Neural progenitor cell (in vitro differentiated cells): ENCODE measurements at regions not wholly inside any gene's neighbourhood (a gene's known extent, or its start where the extent isn't known, plus 50 kb on each side); places are given as distances from the start of the nearest gene placed in this dataset.

ENCODE experiments used
- DNase-seq: peaks from one replicate; pipeline ENCODE4 v3.0.0-alpha.2; 2016; ENCODE audit warnings: low spot score
- H2AFZ ChIP-seq: fragments of 200-600 bp; sonication (generic); replicated peaks from 2 replicates; pipeline ENCODE4 v1.6.1; 2016; ENCODE audit warnings: antibody characterized with exemption
- H3F3A ChIP-seq: fragments of 200-600 bp; sonication (generic); 2 replicates; pipeline ENCODE4 v1.6.1; 2016; ENCODE audit warnings: antibody characterized with exemption, low read depth
- H3K27ac ChIP-seq: fragments of 200-600 bp; sonication (generic); 2 replicates; pipeline ENCODE4 v1.5.1; 2016; ENCODE audit warnings: mild to moderate bottlenecking
- H3K27me3 ChIP-seq: fragments of 200-600 bp; sonication (generic); 2 replicates; pipeline ENCODE4 v1.6.1; 2016; ENCODE audit warnings: mild to moderate bottlenecking, moderate library complexity
- H3K36me3 ChIP-seq: fragments of 200-600 bp; sonication (generic); 2 replicates; pipeline ENCODE4 v1.5.1; 2016
- H3K4me1 ChIP-seq: fragments of 200-600 bp; sonication (generic); 2 replicates; pipeline ENCODE4 v1.6.1; 2016; ENCODE audit warnings: mixed run types
- H3K4me2 ChIP-seq: fragments of 200-600 bp; sonication (generic); 2 replicates; pipeline ENCODE4 v1.6.1; 2016
- H3K4me3 ChIP-seq: fragments of 200-600 bp; sonication (generic); 2 replicates; pipeline ENCODE4 v1.5.1; 2016
- H3K79me2 ChIP-seq: fragments of 200-600 bp; sonication (generic); 2 replicates; pipeline ENCODE4 v1.6.1; 2016; ENCODE audit warnings: low read depth
- H3K9ac ChIP-seq: fragments of 200-600 bp; sonication (generic); 2 replicates; pipeline ENCODE4 v1.6.1; 2016
- H3K9me3 ChIP-seq: fragments of 200-600 bp; sonication (generic); 2 replicates; pipeline ENCODE4 v1.5.1; 2016; ENCODE audit warnings: low read depth
- H4K20me1 ChIP-seq: fragments of 200-600 bp; sonication (generic); 2 replicates; pipeline ENCODE4 v1.6.1; 2016; ENCODE audit warnings: low read depth
- H3K27ac Mint-ChIP-seq: 3 replicates; pipeline ENCODE4 v1.8.0; 2021; ENCODE audit warnings: mixed read lengths
- H3K27me3 Mint-ChIP-seq: 2 replicates; pipeline ENCODE4 v1.8.0; 2022; ENCODE audit warnings: low read depth, mild to moderate bottlenecking, inconsistent platforms, moderate library complexity, mixed read lengths; ENCODE audit not compliant: insufficient read depth
- H3K36me3 Mint-ChIP-seq: 3 replicates; pipeline ENCODE4 v1.8.0; 2021; ENCODE audit warnings: mixed read lengths
- H3K4me1 Mint-ChIP-seq: 3 replicates; pipeline ENCODE4 v1.8.0; 2021; ENCODE audit warnings: mixed read lengths
- H3K4me3 Mint-ChIP-seq: 3 replicates; pipeline ENCODE4 v1.8.0; 2021; ENCODE audit warnings: mild to moderate bottlenecking, moderate library complexity, mixed read lengths
- H3K9me3 Mint-ChIP-seq: 3 replicates; pipeline ENCODE4 v1.8.0; 2020; ENCODE audit warnings: mixed read lengths
- CTCF ChIP-seq: fragments of 200-600 bp; sonication (generic); IDR thresholded peaks from 2 replicates; pipeline ENCODE4 v1.5.1; 2017; ENCODE audit warnings: antibody characterized with exemption, mild to moderate bottlenecking
- EZH2 ChIP-seq: fragments of 200-600 bp; sonication (generic); IDR thresholded peaks from 2 replicates; pipeline ENCODE4 v1.6.1; 2017; ENCODE audit warnings: antibody characterized with exemption, mild to moderate bottlenecking, moderate library complexity
- EZH2phosphoT487 ChIP-seq: fragments of 200-600 bp; sonication (generic); IDR thresholded peaks from 2 replicates; pipeline ENCODE4 v1.6.1; 2017; ENCODE audit warnings: antibody characterized with exemption

DNA sequence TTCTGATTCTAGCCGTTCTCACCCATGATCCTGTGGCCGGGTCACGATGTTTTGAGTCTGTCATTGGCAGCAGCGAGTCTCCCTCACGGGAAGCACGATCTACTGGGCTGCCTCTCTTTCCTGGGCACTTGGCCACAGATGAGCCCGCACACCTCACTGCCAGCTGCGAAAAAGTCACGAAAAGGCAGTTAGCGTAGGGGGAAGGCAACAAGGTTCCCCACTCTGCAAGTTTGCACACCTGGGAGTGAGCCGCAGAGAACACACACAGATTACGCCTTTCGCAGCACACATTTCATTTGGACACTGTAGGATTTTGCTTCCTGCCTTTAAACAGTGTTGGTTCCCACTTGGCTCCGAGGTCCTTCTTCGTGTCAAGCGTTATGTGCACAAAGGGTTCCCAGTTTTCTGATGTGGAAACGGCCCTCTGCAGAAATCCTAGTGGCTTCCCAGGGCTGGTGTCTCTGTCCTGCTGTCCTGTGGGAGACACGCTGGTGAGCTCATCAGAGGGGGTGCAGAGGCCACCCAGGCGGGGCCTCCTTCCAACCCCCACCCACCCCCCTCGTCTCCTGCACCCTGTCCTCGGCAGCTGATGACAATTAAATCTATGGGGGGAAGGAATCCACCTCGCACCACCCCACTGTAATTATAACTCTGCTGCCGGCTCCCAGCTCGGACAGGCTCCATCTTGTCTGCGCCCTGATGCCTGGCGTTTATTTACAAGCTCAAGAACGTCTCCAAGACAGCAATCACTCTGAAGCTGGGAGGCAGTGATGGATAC is 157.3 kb upstream of the SALL3 start:
- DNase-seq, result no peak
- H3K36me3 ChIP-seq, result no peaks in the 10 kb centered on the region
- Mint-ChIP-seq H3K27me3 (peaks cover 7% of the 10 kb centered on the region), H3K4me1 (peaks cover 17% of the 10 kb centered on the region), H3K27ac (no peak overlapping the region), H3K36me3 (no peaks in the 10 kb centered on the region), H3K4me3 (no peak overlapping the region), H3K9me3 (no peaks in the 10 kb centered on the region)
- no peaks in the 10 kb centered on the region for H3K27me3 ChIP-seq
- H3K4me1 ChIP-seq, result peaks cover 45% of the 10 kb centered on the region
- no peak overlapping the region for H3K9ac ChIP-seq
- H3K27ac ChIP-seq, result no peak overlapping the region
- H3K9me3 ChIP-seq, result no peaks in the 10 kb centered on the region
- H3F3A ChIP-seq, result no peaks in the 10 kb centered on the region
- H3K4me2 ChIP-seq, result no peak overlapping the region
- TF ChIP-seq EZH2 (no peak), CTCF (no peak), EZH2phosphoT487 (no peak)
- H2AFZ ChIP-seq, result no peak overlapping the region
- H4K20me1 ChIP-seq, result no peaks in the 10 kb centered on the region
- no peaks in the 10 kb centered on the region for H3K79me2 ChIP-seq
- no peak overlapping the region for H3K4me3 ChIP-seq

GRCh38 chr18:78822949-78823285 is 156.7 kb upstream of the SALL3 start:
- no peak overlapping the region for H3K27ac Mint-ChIP-seq
- Histone ChIP-seq H3K36me3 (no peaks in the 10 kb centered on the region), H2AFZ (no peak overlapping the region), H3K27me3 (no peaks in the 10 kb centered on the region), H3K4me3 (no peak overlapping the region), H3K9ac (no peak overlapping the region), H3K9me3 (no peaks in the 10 kb centered on the region), H3K4me2 (no peak overlapping the region), H3F3A (peaks cover 5% of the 10 kb centered on the region), H3K4me1 (peaks cover 51% of the 10 kb centered on the region), H3K79me2 (no peaks in the 10 kb centered on the region), H3K27ac (no peak overlapping the region), H4K20me1 (no peaks in the 10 kb centered on the region)
- H3K4me1 Mint-ChIP-seq, result peaks cover 19% of the 10 kb centered on the region
- no peaks in the 10 kb centered on the region for H3K9me3 Mint-ChIP-seq
- DNase-seq, result no peak
- TF ChIP-seq EZH2 (no peak), CTCF (no peak), EZH2phosphoT487 (no peak)
- no peaks in the 10 kb centered on the region for H3K36me3 Mint-ChIP-seq
- H3K27me3 Mint-ChIP-seq, result peaks cover 7% of the 10 kb centered on the region
- no peak overlapping the region for H3K4me3 Mint-ChIP-seq

GRCh38 chr18:78825168-78825567 is 154.4 kb upstream of the SALL3 start:
- H3K9me3 Mint-ChIP-seq, result no peaks in the 10 kb centered on the region
- no peak for DNase-seq
- H3K4me3 ChIP-seq, result no peak overlapping the region
- H3K4me1 ChIP-seq, result peaks cover 61% of the 10 kb centered on the region
- H3K4me2 ChIP-seq, result no peak overlapping the region
- no peak overlapping the region for H2AFZ ChIP-seq
- no peaks in the 10 kb centered on the region for H3K36me3 Mint-ChIP-seq
- H3K27ac Mint-ChIP-seq, result no peak overlapping the region
- no peak overlapping the region for H3K27ac ChIP-seq
- H3K4me3 Mint-ChIP-seq, result no peak overlapping the region
- H3K9me3 ChIP-seq, result no peaks in the 10 kb centered on the region
- peaks cover 20% of the 10 kb centered on the region for H3F3A ChIP-seq
- TF ChIP-seq CTCF (no peak), EZH2 (no peak), EZH2phosphoT487 (no peak)
- H3K4me1 Mint-ChIP-seq, result peaks cover 29% of the 10 kb centered on the region
- no peaks in the 10 kb centered on the region for H4K20me1 ChIP-seq
- H3K36me3 ChIP-seq, result no peaks in the 10 kb centered on the region
- H3K79me2 ChIP-seq, result no peaks in the 10 kb centered on the region
- no peak overlapping the region for H3K9ac ChIP-seq
- no peaks in the 10 kb centered on the region for H3K27me3 ChIP-seq
- H3K27me3 Mint-ChIP-seq, result peaks cover 5% of the 10 kb centered on the region
